OCI-LY1 (cell line): ENCODE measurements at regions not wholly inside any gene's neighbourhood (a gene's known extent, or its start where the extent isn't known, plus 50 kb on each side); places are given as distances from the start of the nearest gene placed in this dataset.

ENCODE experiments used
- H2AFZ ChIP-seq: fragments of 200-600 bp; sonication (generic), shearing (Covaris generic); 2 replicates; pipeline ENCODE4 v1.6.0; 2014; ENCODE audit warnings: antibody characterized with exemption, mild to moderate bottlenecking, low read length
- H3F3A ChIP-seq: fragments of 200-600 bp; sonication (generic), shearing (Covaris generic); 2 replicates; pipeline ENCODE4 v1.6.0; 2014; ENCODE audit warnings: mild to moderate bottlenecking, antibody characterized with exemption, low read length, moderate library complexity; ENCODE audit not compliant: insufficient read depth
- H3K27ac ChIP-seq: fragments of 200-600 bp; sonication (generic); 2 replicates; pipeline ENCODE4 v1.5.1; 2014; ENCODE audit warnings: low read length, mixed run types, mild to moderate bottlenecking, low read depth; ENCODE audit not compliant: poor library complexity, severe bottlenecking
- H3K27me3 ChIP-seq: fragments of 200-600 bp; sonication (generic); 2 replicates; pipeline ENCODE4 v1.6.0; 2014; ENCODE audit warnings: antibody characterized with exemption, mild to moderate bottlenecking, low read length, moderate library complexity; ENCODE audit not compliant: insufficient read depth
- H3K36me3 ChIP-seq: fragments of 200-600 bp; sonication (generic); 2 replicates; pipeline ENCODE4 v1.6.1; 2014; ENCODE audit warnings: mild to moderate bottlenecking, antibody characterized with exemption, low read length, moderate library complexity, mixed read lengths; ENCODE audit not compliant: insufficient read depth
- H3K4me1 ChIP-seq: fragments of 200-600 bp; sonication (generic); 2 replicates; pipeline ENCODE4 v1.5.1; 2014; ENCODE audit warnings: mild to moderate bottlenecking, low read length, moderate library complexity; ENCODE audit not compliant: insufficient read depth, severe bottlenecking
- H3K4me2 ChIP-seq: fragments of 200-600 bp; sonication (generic), shearing (Covaris generic); 2 replicates; pipeline ENCODE4 v1.6.1; 2014; ENCODE audit warnings: low read length
- H3K4me3 ChIP-seq: fragments of 200-600 bp; sonication (generic); 2 replicates; pipeline ENCODE4 v1.5.1; 2014; ENCODE audit warnings: low read length, low read depth, mild to moderate bottlenecking, mixed read lengths; ENCODE audit not compliant: poor library complexity, severe bottlenecking
- H3K79me2 ChIP-seq: fragments of 200-600 bp; shearing (Covaris generic); 2 replicates; pipeline ENCODE4 v1.6.1; 2016; ENCODE audit warnings: mixed run types, low read length, mixed read lengths; ENCODE audit not compliant: insufficient read depth
- H3K9ac ChIP-seq: fragments of 200-600 bp; sonication (generic), shearing (Covaris generic); 2 replicates; pipeline ENCODE4 v1.6.1; 2014; ENCODE audit warnings: mild to moderate bottlenecking, low read length, mixed read lengths
- H3K9me2 ChIP-seq: fragments of 200-600 bp; sonication (generic), shearing (Covaris generic); 2 replicates; pipeline ENCODE4 v1.6.1; 2014; ENCODE audit warnings: low read depth, mild to moderate bottlenecking, low read length, mixed read lengths
- H3K9me3 ChIP-seq: fragments of 200-600 bp; shearing (Covaris generic); 2 replicates; pipeline ENCODE4 v1.6.1; 2014; ENCODE audit warnings: low read length, mixed read lengths
- H4K20me1 ChIP-seq: fragments of 200-600 bp; sonication (generic), shearing (Covaris generic); 2 replicates; pipeline ENCODE4 v1.6.0; 2016; ENCODE audit warnings: mild to moderate bottlenecking, low read length; ENCODE audit not compliant: insufficient read depth
- CTCF ChIP-seq: fragments of 200-600 bp; sonication (generic), shearing (Covaris generic); IDR thresholded peaks from 2 replicates; pipeline ENCODE4 v1.5.1; 2017; ENCODE audit warnings: mild to moderate bottlenecking, antibody characterized with exemption, low read length, moderate library complexity, mixed read lengths
- EZH2 ChIP-seq: fragments of 200-600 bp; sonication (generic), shearing (Covaris generic); IDR thresholded peaks from 2 replicates; pipeline ENCODE4 v1.8.0; 2017; ENCODE audit warnings: borderline replicate concordance, mixed run types, mild to moderate bottlenecking, antibody characterized with exemption, low read length, moderate library complexity, mixed read lengths

DNA sequence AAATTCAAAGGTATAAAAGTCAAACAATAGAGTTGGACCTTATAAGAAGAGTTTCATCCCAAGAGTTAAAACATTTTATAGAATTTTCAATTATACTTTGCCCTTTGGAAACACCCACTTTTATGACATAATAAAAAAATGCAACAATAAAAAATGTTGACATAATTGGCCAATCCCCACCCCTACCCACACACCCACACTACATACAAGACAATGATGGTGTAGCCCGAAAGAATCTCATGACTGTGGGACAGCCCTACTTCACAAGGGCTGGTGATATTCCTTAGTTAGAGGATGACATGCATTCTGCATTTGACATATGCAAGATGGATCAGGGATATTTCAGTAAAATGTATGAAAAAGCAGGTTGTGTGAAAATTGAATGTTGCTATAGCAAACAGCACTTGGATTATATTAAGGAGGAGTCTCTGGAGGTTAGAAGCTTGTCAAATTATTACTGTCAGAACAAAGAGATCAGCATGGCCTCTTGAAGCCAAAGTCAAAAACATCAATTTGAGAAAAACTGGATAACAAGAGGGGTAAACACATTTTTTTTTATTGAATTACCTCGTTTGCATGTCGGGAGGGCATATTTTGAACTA is 133.0 kb upstream of the SAMSN1 start:
- H3K4me2 ChIP-seq: no peak overlapping the region
- TF ChIP-seq EZH2 (no peak), CTCF (no peak)
- H4K20me1 ChIP-seq: no peaks in the 10 kb centered on the region
- H3K27me3 ChIP-seq: no peaks in the 10 kb centered on the region
- no peaks in the 10 kb centered on the region for H3K36me3 ChIP-seq
- no peak overlapping the region for H3K27ac ChIP-seq
- H3K9ac ChIP-seq: no peak overlapping the region
- no peak overlapping the region for H2AFZ ChIP-seq
- no peaks in the 10 kb centered on the region for H3F3A ChIP-seq
- no peak overlapping the region for H3K4me3 ChIP-seq
- H3K4me1 ChIP-seq: peaks cover 47% of the 10 kb centered on the region
- H3K9me3 ChIP-seq: no peaks in the 10 kb centered on the region
- H3K9me2 ChIP-seq: no peaks in the 10 kb centered on the region
- H3K79me2 ChIP-seq: no peaks in the 10 kb centered on the region

GRCh38 chr21:14677639-14678179 is 131.6 kb upstream of the SAMSN1 start:
- peaks cover 46% of the 10 kb centered on the region for H3K4me1 ChIP-seq
- no peaks in the 10 kb centered on the region for H4K20me1 ChIP-seq
- H2AFZ ChIP-seq: no peak overlapping the region
- no peak overlapping the region for H3K4me2 ChIP-seq
- H3K79me2 ChIP-seq: no peaks in the 10 kb centered on the region
- no peak overlapping the region for H3K27ac ChIP-seq
- H3K9me2 ChIP-seq: no peaks in the 10 kb centered on the region
- TF ChIP-seq EZH2: no peak
- no peak for TF ChIP-seq CTCF
- no peak overlapping the region for H3K4me3 ChIP-seq
- H3K27me3 ChIP-seq: no peaks in the 10 kb centered on the region
- no peaks in the 10 kb centered on the region for H3K9me3 ChIP-seq
- H3F3A ChIP-seq: no peaks in the 10 kb centered on the region
- no peak overlapping the region for H3K9ac ChIP-seq
- H3K36me3 ChIP-seq: no peaks in the 10 kb centered on the region

DNA sequence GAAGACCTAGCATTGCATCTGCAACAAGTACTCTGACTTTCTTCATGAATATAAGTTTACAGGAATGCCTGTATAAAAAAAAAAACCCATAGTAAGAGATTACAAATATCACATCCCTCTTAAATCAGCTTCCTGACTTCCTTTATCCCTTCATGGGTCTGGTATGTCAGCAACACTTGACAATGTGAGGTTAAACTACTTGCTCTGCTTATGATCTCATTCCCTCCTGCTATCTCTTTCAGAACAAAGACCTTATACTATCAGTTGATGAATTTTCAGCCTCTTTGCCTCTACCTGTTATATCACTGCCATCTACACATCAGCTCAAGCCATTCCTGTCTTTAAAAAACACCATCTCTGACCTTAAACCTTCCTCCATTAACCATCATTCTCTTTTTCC is 130.9 kb upstream of the SAMSN1 start:
- no peaks in the 10 kb centered on the region for H3K9me3 ChIP-seq
- H3K27me3 ChIP-seq: no peaks in the 10 kb centered on the region
- no peaks in the 10 kb centered on the region for H3K36me3 ChIP-seq
- H3K4me1 ChIP-seq: peaks cover 49% of the 10 kb centered on the region
- H3K9ac ChIP-seq: peak overlapping the region; percentile 59
- H3K79me2 ChIP-seq: no peaks in the 10 kb centered on the region
- no peaks in the 10 kb centered on the region for H3K9me2 ChIP-seq
- H3K4me2 ChIP-seq: peak overlapping the region; percentile 68
- H3F3A ChIP-seq: no peaks in the 10 kb centered on the region
- peak overlapping the region; percentile 67; the same call in 1 of the 2 replicates for H2AFZ ChIP-seq
- TF ChIP-seq EZH2: no peak
- no peak for TF ChIP-seq CTCF
- no peaks in the 10 kb centered on the region for H4K20me1 ChIP-seq
- H3K4me3 ChIP-seq: no peak overlapping the region
- peak overlapping the region; percentile 95 for H3K27ac ChIP-seq
